GM23338 (cell line): ENCODE measurements at regions not wholly inside any gene's neighbourhood (a gene's known extent, or its start where the extent isn't known, plus 50 kb on each side); places are given as distances from the start of the nearest gene placed in this dataset.

Experiments used
- ATAC-seq: fragments of 200-7000 bp; cut with Tn5 transposase; 3 replicates; pipeline ENCODE4 v1.9.1; 2020
- DNase-seq: peaks from one replicate; pipeline ENCODE4 v3.0.0-alpha.2; 2015; ENCODE audit warnings: low spot score
- H2AFZ ChIP-seq: fragments of 200-600 bp; sonication (generic); 2 replicates; pipeline ENCODE4 v1.8.0; 2016; ENCODE audit warnings: antibody characterized with exemption, mild to moderate bottlenecking, moderate library complexity
- H3F3A ChIP-seq: fragments of 200-600 bp; sonication (generic); replicated peaks from 2 replicates; pipeline ENCODE4 v1.8.0; 2017; ENCODE audit warnings: antibody characterized with exemption, mixed run types, low read depth
- H3K27ac ChIP-seq: fragments of 200-600 bp; sonication (generic); 2 replicates; pipeline ENCODE4 v1.6.1; 2016; ENCODE audit warnings: low read depth
- H3K27me3 ChIP-seq: fragments of 200-600 bp; sonication (generic); 2 replicates; pipeline ENCODE4 v1.8.0; 2016; ENCODE audit warnings: mild to moderate bottlenecking, mixed run types, moderate library complexity; ENCODE audit not compliant: insufficient read depth
- H3K36me3 ChIP-seq: fragments of 200-600 bp; sonication (generic); 2 replicates; pipeline ENCODE4 v1.8.0; 2016; ENCODE audit warnings: mild to moderate bottlenecking; ENCODE audit not compliant: insufficient read depth
- H3K4me1 ChIP-seq: fragments of 200-600 bp; sonication (generic); 2 replicates; pipeline ENCODE4 v1.8.0; 2016; ENCODE audit warnings: mild to moderate bottlenecking, moderate library complexity; ENCODE audit not compliant: insufficient read depth
- H3K4me2 ChIP-seq: fragments of 200-600 bp; sonication (generic); 2 replicates; pipeline ENCODE4 v1.7.1; 2017; ENCODE audit warnings: mixed run types
- H3K4me3 ChIP-seq: fragments of 200-600 bp; sonication (generic); 2 replicates; pipeline ENCODE4 v1.6.1; 2016; ENCODE audit warnings: mixed run types
- H3K79me2 ChIP-seq: fragments of 200-600 bp; sonication (generic); replicated peaks from 2 replicates; pipeline ENCODE4 v1.8.0; 2017; ENCODE audit warnings: mild to moderate bottlenecking; ENCODE audit not compliant: insufficient read depth
- H3K9me2 ChIP-seq: fragments of 200-600 bp; sonication (generic); 2 replicates; pipeline ENCODE4 v1.8.0; 2017; ENCODE audit not compliant: insufficient read depth
- H4K20me1 ChIP-seq: fragments of 200-600 bp; sonication (generic); replicated peaks from 2 replicates; pipeline ENCODE4 v1.8.0; 2017; ENCODE audit warnings: mild to moderate bottlenecking; ENCODE audit not compliant: insufficient read depth
- H3K27ac Mint-ChIP-seq: 2 replicates; pipeline ENCODE4 v1.8.0; 2020; ENCODE audit warnings: inconsistent platforms, mild to moderate bottlenecking, moderate library complexity, mixed read lengths
- H3K27me3 Mint-ChIP-seq: 3 replicates; pipeline ENCODE4 v1.8.0; 2022; ENCODE audit warnings: low read depth, mild to moderate bottlenecking, moderate library complexity, mixed read lengths, inconsistent platforms; ENCODE audit not compliant: insufficient read depth, poor library complexity
- H3K36me3 Mint-ChIP-seq: 3 replicates; pipeline ENCODE4 v1.8.0; 2021; ENCODE audit warnings: low read depth, mild to moderate bottlenecking, inconsistent platforms, moderate library complexity, mixed read lengths
- H3K4me1 Mint-ChIP-seq: 3 replicates; pipeline ENCODE4 v1.8.0; 2020; ENCODE audit warnings: mild to moderate bottlenecking, inconsistent platforms, mixed read lengths
- H3K4me3 Mint-ChIP-seq: 3 replicates; pipeline ENCODE4 v1.8.0; 2021; ENCODE audit warnings: moderate library complexity, mild to moderate bottlenecking, inconsistent platforms, mixed read lengths
- H3K9me3 Mint-ChIP-seq: 3 replicates; pipeline ENCODE4 v1.8.0; 2020; ENCODE audit warnings: moderate library complexity, mild to moderate bottlenecking, inconsistent platforms, mixed read lengths
- CTCF ChIP-seq, 2 experiments: fragments of 200-600 bp in 1 of 2; sonication (generic) in 1 of 2; conservative IDR thresholded peaks; 2 replicates each; pipeline versions ENCODE4 v1.5.1 to v1.6.1; 2016 to 2017; ENCODE audit warnings: antibody characterized with exemption in 2 of 2, low read depth in 2 of 2, mild to moderate bottlenecking in 2 of 2, moderate library complexity in 1 of 2
- EZH2 ChIP-seq: fragments of 200-600 bp; sonication (generic); IDR thresholded peaks from one replicate; pipeline ENCODE4 v1.8.0; 2017; ENCODE audit warnings: antibody characterized with exemption, mild to moderate bottlenecking, low read depth; ENCODE audit not compliant: unreplicated experiment
- EZH2phosphoT487 ChIP-seq: fragments of 200-600 bp; sonication (generic); IDR thresholded peaks from one replicate; pipeline ENCODE4 v1.8.1; 2018; ENCODE audit warnings: antibody characterized with exemption; ENCODE audit not compliant: unreplicated experiment
- NANOG ChIP-seq: IDR thresholded peaks from 2 replicates; pipeline ENCODE4 v1.6.1; 2016; ENCODE audit warnings: antibody characterized with exemption, borderline replicate concordance
- POLR2AphosphoS5 ChIP-seq: IDR thresholded peaks from 2 replicates; pipeline ENCODE4 v1.6.1; 2016; ENCODE audit warnings: antibody characterized with exemption, low read depth
- ZNF331 ChIP-seq: fragments of 250-450 bp; sonication (Bioruptor Pico); IDR thresholded peaks from 2 replicates; pipeline ENCODE4 v1.5.0; 2020; ENCODE audit warnings: low read depth, mild to moderate bottlenecking, moderate library complexity
- TF ChIP-seq, protein P1 (sequence below): fragments of 250-450 bp; sonication (Bioruptor Pico); IDR thresholded peaks from 2 replicates; pipeline ENCODE4 v1.5.0; 2020; ENCODE audit warnings: mild to moderate bottlenecking, moderate library complexity

- TF ChIP-seq CTCF (conservative IDR thresholded peaks at IDR 0.05; ENCODE audit: low read depth in 2 of 2) = no peak
- no peak for TF ChIP-seq ZNF331
- TF ChIP-seq POLR2AphosphoS5 = no peak
Observed at GRCh38 chr18:6579486-6579885, 150.0 kb upstream of the ARHGAP28 start (continued).

- no peak for TF ChIP-seq EZH2
- no peak for TF ChIP-seq EZH2phosphoT487
- TF ChIP-seq NANOG = no peak
- no peaks in the 10 kb centered on the region for H3K4me1 ChIP-seq
- H4K20me1 ChIP-seq = no peaks in the 10 kb centered on the region
- no peak overlapping the region for H3K27ac ChIP-seq
- peaks cover 3% of the 10 kb centered on the region; the same call in 2 of the 3 replicates for H3K36me3 Mint-ChIP-seq
- H3K4me3 Mint-ChIP-seq = no peak overlapping the region
- H3K4me3 ChIP-seq = no peak overlapping the region
- no peaks in the 10 kb centered on the region for H3K9me2 ChIP-seq
- no peak overlapping the region for H3K27ac Mint-ChIP-seq
- no peaks in the 10 kb centered on the region for H3K36me3 ChIP-seq
- no peaks in the 10 kb centered on the region for H3K27me3 Mint-ChIP-seq
- H3K9me3 Mint-ChIP-seq = peaks cover 12% of the 10 kb centered on the region; the same call in 2 of the 3 replicates
- DNase-seq = no peak
- no peak for ATAC-seq
- H3K79me2 ChIP-seq = no peaks in the 10 kb centered on the region
- H3K27me3 ChIP-seq = no peaks in the 10 kb centered on the region
- H3K4me2 ChIP-seq = no peak overlapping the region
- no peak overlapping the region for H2AFZ ChIP-seq
- no peaks in the 10 kb centered on the region; the same call in 2 of the 3 replicates for H3K4me1 Mint-ChIP-seq
- H3F3A ChIP-seq = no peaks in the 10 kb centered on the region
Observed at GRCh38 chr18:6580401-6580800, 149.1 kb upstream of the ARHGAP28 start.

DNA sequence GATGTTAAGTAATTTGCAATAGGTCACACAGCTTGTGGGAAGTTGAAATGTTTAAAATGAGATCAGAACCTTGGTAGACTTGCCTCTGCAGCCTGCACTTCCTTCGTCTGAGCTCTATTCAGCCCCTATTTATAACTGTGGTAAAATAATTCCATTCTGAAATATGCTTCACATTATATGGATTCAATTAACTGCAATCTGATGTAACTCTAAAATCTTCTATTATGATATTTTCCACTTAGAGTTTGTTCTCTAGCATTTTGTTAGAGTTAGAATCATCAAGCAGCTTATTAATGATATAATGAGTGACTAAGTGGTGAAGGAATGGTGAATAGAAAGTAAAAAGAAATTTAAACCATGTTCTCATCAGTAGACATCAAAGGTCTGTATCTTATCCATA is 139.6 kb upstream of the ARHGAP28 start:
- Histone ChIP-seq H3K27me3 (no peaks in the 10 kb centered on the region), H3K9me2 (peaks cover 7% of the 10 kb centered on the region; the same call in 1 of the 2 replicates), H3K27ac (no peak overlapping the region), H3K4me3 (no peak overlapping the region), H4K20me1 (no peaks in the 10 kb centered on the region), H3K36me3 (no peaks in the 10 kb centered on the region), H3K4me2 (0 out of 2 replicates have a peak overlapping the region, but pooled peaks have one; percentile 14), H2AFZ (no peak overlapping the region), H3K4me1 (peaks cover 4% of the 10 kb centered on the region; the same call in 1 of the 2 replicates), H3F3A (no peaks in the 10 kb centered on the region), H3K79me2 (no peaks in the 10 kb centered on the region)
- Mint-ChIP-seq H3K4me1 (peaks cover 17% of the 10 kb centered on the region), H3K36me3 (no peaks in the 10 kb centered on the region), H3K27ac (no peak overlapping the region), H3K27me3 (peaks cover 2% of the 10 kb centered on the region), H3K4me3 (no peak overlapping the region), H3K9me3 (no peaks in the 10 kb centered on the region)
- DNase-seq (no peak), ATAC-seq (no peak)
- TF ChIP-seq, protein P1, sequence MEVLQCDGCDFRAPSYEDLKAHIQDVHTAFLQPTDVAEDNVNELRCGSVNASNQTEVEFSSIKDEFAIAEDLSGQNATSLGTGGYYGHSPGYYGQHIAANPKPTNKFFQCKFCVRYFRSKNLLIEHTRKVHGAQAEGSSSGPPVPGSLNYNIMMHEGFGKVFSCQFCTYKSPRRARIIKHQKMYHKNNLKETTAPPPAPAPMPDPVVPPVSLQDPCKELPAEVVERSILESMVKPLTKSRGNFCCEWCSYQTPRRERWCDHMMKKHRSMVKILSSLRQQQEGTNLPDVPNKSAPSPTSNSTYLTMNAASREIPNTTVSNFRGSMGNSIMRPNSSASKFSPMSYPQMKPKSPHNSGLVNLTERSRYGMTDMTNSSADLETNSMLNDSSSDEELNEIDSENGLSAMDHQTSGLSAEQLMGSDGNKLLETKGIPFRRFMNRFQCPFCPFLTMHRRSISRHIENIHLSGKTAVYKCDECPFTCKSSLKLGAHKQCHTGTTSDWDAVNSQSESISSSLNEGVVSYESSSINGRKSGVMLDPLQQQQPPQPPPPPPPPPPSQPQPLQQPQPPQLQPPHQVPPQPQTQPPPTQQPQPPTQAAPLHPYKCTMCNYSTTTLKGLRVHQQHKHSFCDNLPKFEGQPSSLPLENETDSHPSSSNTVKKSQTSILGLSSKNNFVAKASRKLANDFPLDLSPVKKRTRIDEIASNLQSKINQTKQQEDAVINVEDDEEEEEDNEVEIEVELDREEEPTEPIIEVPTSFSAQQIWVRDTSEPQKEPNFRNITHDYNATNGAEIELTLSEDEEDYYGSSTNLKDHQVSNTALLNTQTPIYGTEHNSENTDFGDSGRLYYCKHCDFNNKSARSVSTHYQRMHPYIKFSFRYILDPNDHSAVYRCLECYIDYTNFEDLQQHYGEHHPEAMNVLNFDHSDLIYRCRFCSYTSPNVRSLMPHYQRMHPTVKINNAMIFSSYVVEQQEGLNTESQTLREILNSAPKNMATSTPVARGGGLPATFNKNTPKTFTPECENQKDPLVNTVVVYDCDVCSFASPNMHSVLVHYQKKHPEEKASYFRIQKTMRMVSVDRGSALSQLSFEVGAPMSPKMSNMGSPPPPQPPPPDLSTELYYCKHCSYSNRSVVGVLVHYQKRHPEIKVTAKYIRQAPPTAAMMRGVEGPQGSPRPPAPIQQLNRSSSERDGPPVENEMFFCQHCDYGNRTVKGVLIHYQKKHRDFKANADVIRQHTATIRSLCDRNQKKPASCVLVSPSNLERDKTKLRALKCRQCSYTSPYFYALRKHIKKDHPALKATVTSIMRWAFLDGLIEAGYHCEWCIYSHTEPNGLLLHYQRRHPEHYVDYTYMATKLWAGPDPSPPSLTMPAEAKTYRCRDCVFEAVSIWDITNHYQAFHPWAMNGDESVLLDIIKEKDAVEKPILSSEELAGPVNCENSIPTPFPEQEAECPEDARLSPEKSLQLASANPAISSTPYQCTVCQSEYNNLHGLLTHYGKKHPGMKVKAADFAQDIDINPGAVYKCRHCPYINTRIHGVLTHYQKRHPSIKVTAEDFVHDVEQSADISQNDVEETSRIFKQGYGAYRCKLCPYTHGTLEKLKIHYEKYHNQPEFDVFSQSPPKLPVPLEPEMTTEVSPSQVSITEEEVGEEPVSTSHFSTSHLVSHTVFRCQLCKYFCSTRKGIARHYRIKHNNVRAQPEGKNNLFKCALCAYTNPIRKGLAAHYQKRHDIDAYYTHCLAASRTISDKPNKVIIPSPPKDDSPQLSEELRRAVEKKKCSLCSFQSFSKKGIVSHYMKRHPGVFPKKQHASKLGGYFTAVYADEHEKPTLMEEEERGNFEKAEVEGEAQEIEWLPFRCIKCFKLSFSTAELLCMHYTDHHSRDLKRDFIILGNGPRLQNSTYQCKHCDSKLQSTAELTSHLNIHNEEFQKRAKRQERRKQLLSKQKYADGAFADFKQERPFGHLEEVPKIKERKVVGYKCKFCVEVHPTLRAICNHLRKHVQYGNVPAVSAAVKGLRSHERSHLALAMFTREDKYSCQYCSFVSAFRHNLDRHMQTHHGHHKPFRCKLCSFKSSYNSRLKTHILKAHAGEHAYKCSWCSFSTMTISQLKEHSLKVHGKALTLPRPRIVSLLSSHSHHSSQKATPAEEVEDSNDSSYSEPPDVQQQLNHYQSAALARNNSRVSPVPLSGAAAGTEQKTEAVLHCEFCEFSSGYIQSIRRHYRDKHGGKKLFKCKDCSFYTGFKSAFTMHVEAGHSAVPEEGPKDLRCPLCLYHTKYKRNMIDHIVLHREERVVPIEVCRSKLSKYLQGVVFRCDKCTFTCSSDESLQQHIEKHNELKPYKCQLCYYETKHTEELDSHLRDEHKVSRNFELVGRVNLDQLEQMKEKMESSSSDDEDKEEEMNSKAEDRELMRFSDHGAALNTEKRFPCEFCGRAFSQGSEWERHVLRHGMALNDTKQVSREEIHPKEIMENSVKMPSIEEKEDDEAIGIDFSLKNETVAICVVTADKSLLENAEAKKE (CRISPR knock-in tag) = no peak
